ENCODE measurements at regions not wholly inside any gene's neighbourhood (a gene's known extent, or its start where the extent isn't known, plus 50 kb on each side); places are given as distances from the start of the nearest gene placed in this dataset.
A peak's percentile ranks its signal among the peaks of the same experiment; 100 is the strongest.

DNA sequence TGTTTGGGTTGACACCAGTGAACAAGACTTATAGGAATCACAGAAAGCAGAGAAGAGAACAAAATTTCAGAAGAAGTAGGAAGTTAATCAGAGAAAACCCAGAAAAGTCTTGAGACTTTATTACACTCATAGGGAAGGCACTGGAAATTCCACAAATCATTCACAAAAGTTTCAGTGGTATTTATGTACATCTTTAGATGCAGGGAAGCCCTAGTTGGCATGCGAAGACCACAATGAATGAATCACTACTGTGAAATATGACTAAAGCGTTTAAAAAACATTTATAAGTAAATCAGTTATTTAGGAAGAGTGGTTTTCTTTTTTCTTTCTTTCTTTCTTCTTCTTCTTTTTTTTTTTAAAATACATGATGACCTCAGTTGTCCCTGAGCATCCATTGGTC, 105.1 kb downstream of the NUP35 start:
- DNase-seq, result no peak
- Histone ChIP-seq H3K36me3 (replicated peaks in 1 of 2; ENCODE audit: control insufficient read depth in 1 of 2, insufficient read depth in 2 of 2, low read length in 1 of 2) (no peaks in the 10 kb centered on the region), H2AFZ (ENCODE audit: low read depth) (peak overlapping the region; percentile 32; the same call in 1 of the 2 replicates), H3K4me2 (no peak overlapping the region), H3K79me2 (ENCODE audit: insufficient read depth) (no peaks in the 10 kb centered on the region), H3K4me3 (ENCODE audit: low read depth in 2 of 2, low read length in 1 of 2) (no peak overlapping the region), H3K9me3 (no peaks in the 10 kb centered on the region), H3K9me2 (no peaks in the 10 kb centered on the region), H3K27me3 (ENCODE audit: insufficient read depth) (no peaks in the 10 kb centered on the region), H3K9ac (no peak overlapping the region), H3K4me1 (ENCODE audit: control insufficient read depth in 1 of 2, insufficient read depth in 2 of 2, low read depth in 1 of 2, low read length in 1 of 2) (no peaks in the 10 kb centered on the region; a peak in 1 of 4 replicates), H4K20me1 (ENCODE audit: insufficient read depth) (no peaks in the 10 kb centered on the region), H3K27ac (ENCODE audit: low read depth in 2 of 2, low read length in 1 of 2) (0 out of 4 replicates have a peak overlapping the region, but pooled peaks of 1 of the 2 experiments have one; percentile 5), H3F3A (replicated peaks; ENCODE audit: insufficient read depth) (peaks cover 10% of the 10 kb centered on the region)
- TF ChIP-seq SMC3 (IDR thresholded peaks at IDR 0.05; ENCODE audit: low read depth, low read length) (no peak), EZH2phosphoT487 (IDR thresholded peaks at IDR 0.05; ENCODE audit: borderline replicate concordance, low read depth) (no peak), FOXJ3 (CRISPR knock-in tag; IDR thresholded peaks at IDR 0.05) (no peak), FOSL2 (IDR thresholded peaks at IDR 0.05; ENCODE audit: borderline replicate concordance, low read depth) (peak; percentile 47; the same call in 1 of the 2 replicates)
- ChIA-PET POLR2A (no interaction called here), CTCF (no interaction called here)
- 68% methylated on average over 2 of the region's 2 CpGs for WGBS (ENCODE audit: low lambda C conversion rate)

DNA sequence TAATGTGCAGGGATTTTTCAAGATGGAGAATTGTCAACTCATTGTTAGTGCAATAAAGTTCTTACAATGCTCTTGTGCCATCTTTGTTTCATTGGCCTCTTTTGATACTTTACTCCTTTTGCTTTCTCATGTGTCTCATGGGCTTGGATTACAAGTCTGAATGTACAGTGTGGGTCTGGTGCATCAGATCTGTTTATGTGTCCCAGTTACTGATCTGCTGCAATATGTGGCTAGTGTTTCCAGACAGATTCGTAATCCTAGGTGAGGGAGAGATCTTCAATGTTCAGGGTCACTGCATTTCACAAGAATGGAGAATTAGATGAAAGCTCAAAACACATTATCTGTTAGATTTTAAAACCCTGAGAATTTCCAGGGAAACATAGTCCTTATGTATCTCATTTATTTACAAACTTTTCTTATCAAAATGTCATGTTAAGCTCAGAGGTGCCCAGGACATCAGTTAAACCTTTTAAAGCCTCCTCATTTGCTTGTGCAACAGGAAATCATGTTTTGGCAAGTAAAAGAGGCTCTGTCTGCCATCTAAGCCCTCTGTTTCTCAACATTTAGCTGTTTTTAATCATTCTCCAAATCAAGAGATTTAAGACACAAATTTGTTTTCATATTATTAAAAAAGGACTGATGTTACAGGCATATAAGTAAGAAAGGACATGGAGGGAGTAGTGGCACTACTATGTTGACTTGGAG, 108.1 kb downstream of the NUP35 start:
- H3K4me3 ChIP-seq (ENCODE audit: low read depth in 2 of 2, low read length in 1 of 2), result no peak overlapping the region
- peaks cover 10% of the 10 kb centered on the region for H3F3A ChIP-seq (replicated peaks; ENCODE audit: insufficient read depth)
- POLR2A ChIA-PET, result no interaction called here
- TF ChIP-seq ELF1 (IDR thresholded peaks at IDR 0.05) (no peak), FOXJ3 (CRISPR knock-in tag; IDR thresholded peaks at IDR 0.05) (no peak), CHD2 (IDR thresholded peaks at IDR 0.05; ENCODE audit: low read length, partially characterized antibody) (no peak), POLR2AphosphoS5 (IDR thresholded peaks at IDR 0.05; ENCODE audit: low read depth, low read length) (no peak), JUND (IDR thresholded peaks at IDR 0.05) (no peak)
- TF ChIP-seq, protein P1, sequence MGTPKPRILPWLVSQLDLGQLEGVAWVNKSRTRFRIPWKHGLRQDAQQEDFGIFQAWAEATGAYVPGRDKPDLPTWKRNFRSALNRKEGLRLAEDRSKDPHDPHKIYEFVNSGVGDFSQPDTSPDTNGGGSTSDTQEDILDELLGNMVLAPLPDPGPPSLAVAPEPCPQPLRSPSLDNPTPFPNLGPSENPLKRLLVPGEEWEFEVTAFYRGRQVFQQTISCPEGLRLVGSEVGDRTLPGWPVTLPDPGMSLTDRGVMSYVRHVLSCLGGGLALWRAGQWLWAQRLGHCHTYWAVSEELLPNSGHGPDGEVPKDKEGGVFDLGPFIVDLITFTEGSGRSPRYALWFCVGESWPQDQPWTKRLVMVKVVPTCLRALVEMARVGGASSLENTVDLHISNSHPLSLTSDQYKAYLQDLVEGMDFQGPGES (IDR thresholded peaks at IDR 0.05; ENCODE audit: low read depth, low read length), result no peak
- TF ChIP-seq, protein P2, sequence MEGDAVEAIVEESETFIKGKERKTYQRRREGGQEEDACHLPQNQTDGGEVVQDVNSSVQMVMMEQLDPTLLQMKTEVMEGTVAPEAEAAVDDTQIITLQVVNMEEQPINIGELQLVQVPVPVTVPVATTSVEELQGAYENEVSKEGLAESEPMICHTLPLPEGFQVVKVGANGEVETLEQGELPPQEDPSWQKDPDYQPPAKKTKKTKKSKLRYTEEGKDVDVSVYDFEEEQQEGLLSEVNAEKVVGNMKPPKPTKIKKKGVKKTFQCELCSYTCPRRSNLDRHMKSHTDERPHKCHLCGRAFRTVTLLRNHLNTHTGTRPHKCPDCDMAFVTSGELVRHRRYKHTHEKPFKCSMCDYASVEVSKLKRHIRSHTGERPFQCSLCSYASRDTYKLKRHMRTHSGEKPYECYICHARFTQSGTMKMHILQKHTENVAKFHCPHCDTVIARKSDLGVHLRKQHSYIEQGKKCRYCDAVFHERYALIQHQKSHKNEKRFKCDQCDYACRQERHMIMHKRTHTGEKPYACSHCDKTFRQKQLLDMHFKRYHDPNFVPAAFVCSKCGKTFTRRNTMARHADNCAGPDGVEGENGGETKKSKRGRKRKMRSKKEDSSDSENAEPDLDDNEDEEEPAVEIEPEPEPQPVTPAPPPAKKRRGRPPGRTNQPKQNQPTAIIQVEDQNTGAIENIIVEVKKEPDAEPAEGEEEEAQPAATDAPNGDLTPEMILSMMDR (IDR thresholded peaks at IDR 0.05), result no peak
- no peak overlapping the region for H3K4me2 ChIP-seq
- H3K27ac ChIP-seq (ENCODE audit: low read depth in 2 of 2, low read length in 1 of 2), result no peak overlapping the region
- H3K9me3 ChIP-seq, result no peaks in the 10 kb centered on the region
- CTCF ChIA-PET, result interaction anchor here (1.6 to 1.8 kb wide), 2 partner anchors 14 to 16 kb away, joined by 4 read pairs; no protein-coding TSS in a partner anchor
- DNase-seq, result no peak
- H4K20me1 ChIP-seq (ENCODE audit: insufficient read depth), result no peaks in the 10 kb centered on the region
- H2AFZ ChIP-seq (ENCODE audit: low read depth), result no peak overlapping the region
- H3K9ac ChIP-seq, result no peak overlapping the region
- H3K9me2 ChIP-seq, result no peaks in the 10 kb centered on the region
- no peaks in the 10 kb centered on the region; a peak in 1 of 4 replicates for H3K4me1 ChIP-seq (ENCODE audit: control insufficient read depth in 1 of 2, insufficient read depth in 2 of 2, low read depth in 1 of 2, low read length in 1 of 2)
- H3K27me3 ChIP-seq (ENCODE audit: insufficient read depth), result no peaks in the 10 kb centered on the region
- H3K36me3 ChIP-seq (replicated peaks in 1 of 2; ENCODE audit: control insufficient read depth in 1 of 2, insufficient read depth in 2 of 2, low read length in 1 of 2), result no peaks in the 10 kb centered on the region
- WGBS (ENCODE audit: low lambda C conversion rate), result 100% methylated on average over 1 of the region's 1 CpG
- no peaks in the 10 kb centered on the region for H3K79me2 ChIP-seq (ENCODE audit: insufficient read depth)

Data from SK-N-SH (cell line).